Sigmoid colon (tissue), 4 donors: ENCODE measurements at regions not wholly inside any gene's neighbourhood (a gene's known extent, or its start where the extent isn't known, plus 50 kb on each side); places are given as distances from the start of the nearest gene placed in this dataset.

Source experiments
- EP300 ChIP-seq, 4 donors: sonication (generic); formaldehyde crosslinking; IDR thresholded peaks; one replicate each; pipeline ENCODE4 v1.6.1; 2017; ENCODE audit warnings: antibody characterized with exemption in 4 of 4
- POLR2A ChIP-seq, 2 donors: fragments of 450-650 bp; IDR thresholded peaks; one replicate each; pipeline ENCODE4 v1.6.1; 2016; ENCODE audit warnings: antibody characterized with exemption in 2 of 2, mild to moderate bottlenecking in 2 of 2, moderate library complexity in 2 of 2
- POLR2AphosphoS5 ChIP-seq, 4 donors: sonication (generic); formaldehyde crosslinking; IDR thresholded peaks; one replicate each; pipeline ENCODE4 v1.6.1; 2017; ENCODE audit warnings: antibody characterized with exemption in 4 of 4
- TF ChIP-seq, protein P1 (sequence below), 4 experiments: fragments of 450-650 bp in 3 of 4; fragments of 200-600 bp in 1 of 4; IDR thresholded peaks; one replicate each; pipeline ENCODE4 v1.5.1; 2016 to 2019; ENCODE audit warnings: antibody characterized with exemption in 4 of 4, mild to moderate bottlenecking in 3 of 4, moderate library complexity in 2 of 4

DNA sequence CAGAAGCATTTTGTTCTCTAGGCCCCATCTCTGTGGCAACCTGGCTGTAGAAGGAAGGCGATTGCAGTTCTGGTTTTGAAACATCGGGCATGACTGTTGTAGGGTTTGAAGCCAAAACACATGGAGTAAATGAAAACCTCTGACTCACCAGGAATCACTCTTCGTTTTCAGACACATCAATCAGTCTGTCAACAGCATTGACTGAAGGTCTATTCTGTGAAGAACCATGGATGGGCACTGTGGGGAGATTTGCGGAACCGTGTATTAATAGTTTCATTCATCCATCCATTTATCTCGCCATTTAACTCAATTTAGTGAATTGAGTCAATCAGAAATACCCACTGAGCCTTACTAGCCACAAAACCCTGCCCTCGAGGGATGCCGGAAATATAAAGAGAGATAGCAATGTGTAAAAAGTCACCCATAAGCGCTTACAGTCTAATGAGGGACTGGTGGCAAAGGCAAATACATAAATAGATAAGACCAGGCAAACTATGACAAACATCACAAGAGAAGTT is 364.6 kb upstream of the PROX1 start:
- TF ChIP-seq, protein P1, sequence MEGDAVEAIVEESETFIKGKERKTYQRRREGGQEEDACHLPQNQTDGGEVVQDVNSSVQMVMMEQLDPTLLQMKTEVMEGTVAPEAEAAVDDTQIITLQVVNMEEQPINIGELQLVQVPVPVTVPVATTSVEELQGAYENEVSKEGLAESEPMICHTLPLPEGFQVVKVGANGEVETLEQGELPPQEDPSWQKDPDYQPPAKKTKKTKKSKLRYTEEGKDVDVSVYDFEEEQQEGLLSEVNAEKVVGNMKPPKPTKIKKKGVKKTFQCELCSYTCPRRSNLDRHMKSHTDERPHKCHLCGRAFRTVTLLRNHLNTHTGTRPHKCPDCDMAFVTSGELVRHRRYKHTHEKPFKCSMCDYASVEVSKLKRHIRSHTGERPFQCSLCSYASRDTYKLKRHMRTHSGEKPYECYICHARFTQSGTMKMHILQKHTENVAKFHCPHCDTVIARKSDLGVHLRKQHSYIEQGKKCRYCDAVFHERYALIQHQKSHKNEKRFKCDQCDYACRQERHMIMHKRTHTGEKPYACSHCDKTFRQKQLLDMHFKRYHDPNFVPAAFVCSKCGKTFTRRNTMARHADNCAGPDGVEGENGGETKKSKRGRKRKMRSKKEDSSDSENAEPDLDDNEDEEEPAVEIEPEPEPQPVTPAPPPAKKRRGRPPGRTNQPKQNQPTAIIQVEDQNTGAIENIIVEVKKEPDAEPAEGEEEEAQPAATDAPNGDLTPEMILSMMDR (IDR thresholded peaks at IDR 0.05), result no peak
- TF ChIP-seq POLR2A (IDR thresholded peaks at IDR 0.05), result no peak
- no peak for TF ChIP-seq POLR2AphosphoS5 (IDR thresholded peaks at IDR 0.05)
- TF ChIP-seq EP300 (IDR thresholded peaks at IDR 0.05), result no peak
